Prostate gland (tissue), 2 donors: ENCODE measurements at regions not wholly inside any gene's neighbourhood (a gene's known extent, or its start where the extent isn't known, plus 50 kb on each side); places are given as distances from the start of the nearest gene placed in this dataset.

Experiments used
- DNase-seq: peaks from one replicate; pipeline ENCODE4 v3.0.0-alpha.2; 2019; ENCODE audit warnings: low spot score
- H3K27ac ChIP-seq, 2 donors: fragments of 200-600 bp; sonication (generic); 2 replicates each; pipeline ENCODE4 v1.5.1; 2017 to 2019
- H3K27me3 ChIP-seq: fragments of 200-600 bp; sonication (generic); replicated peaks from 2 replicates; pipeline ENCODE4 v1.5.1; 2019; ENCODE audit not compliant: insufficient read depth
- H3K36me3 ChIP-seq, 2 donors: fragments of 200-600 bp; sonication (generic); 1 replicate in 1 of 2; 2 replicates in 1 of 2; pipeline versions ENCODE4 v1.5.1 to v1.8.1; 2017 to 2019
- H3K4me1 ChIP-seq: fragments of 200-600 bp; sonication (generic); replicated peaks from 2 replicates; pipeline ENCODE4 v1.5.1; 2019
- H3K4me3 ChIP-seq, 2 donors: fragments of 200-600 bp; sonication (generic); 2 replicates each; pipeline ENCODE4 v1.5.1; 2017 to 2019
- H3K9me3 ChIP-seq: fragments of 200-600 bp; sonication (generic); 2 replicates; pipeline ENCODE4 v1.5.1; 2017
- CTCF ChIP-seq, 4 experiments: fragments of 200-600 bp in 2 of 4; fragments of 450-650 bp in 2 of 4; sonication (generic) in 2 of 4; IDR thresholded peaks; 1 replicate in 3 of 4; 2 replicates in 1 of 4; pipeline ENCODE4 v1.5.1; 2016 to 2019; ENCODE audit warnings: antibody characterized with exemption in 4 of 4, mild to moderate bottlenecking in 2 of 4, moderate library complexity in 2 of 4
- POLR2A ChIP-seq: fragments of 450-650 bp; IDR thresholded peaks from one replicate; pipeline ENCODE4 v1.6.1; 2016; ENCODE audit warnings: antibody characterized with exemption, mild to moderate bottlenecking
- POLR2AphosphoS5 ChIP-seq: sonication (generic); formaldehyde crosslinking; IDR thresholded peaks from one replicate; pipeline ENCODE4 v1.6.1; 2017; ENCODE audit warnings: antibody characterized with exemption
- WGBS: methylation state at CpG from one replicate; pipeline ENCODE4 v1.1.5; 2018; 5-methylcytosine and 5-hydroxymethylcytosine counted together
- intact Hi-C: fragments of 100-400 bp; cut with DNase I; formaldehyde crosslinking; loops from one replicate; pipeline ENCODE4 v1.14.2; 2022

- H3K27ac ChIP-seq: no peak overlapping the region
- no peak for DNase-seq
- no peaks in the 10 kb centered on the region for H3K36me3 ChIP-seq
- no peaks in the 10 kb centered on the region for H3K27me3 ChIP-seq
- H3K9me3 ChIP-seq: no peaks in the 10 kb centered on the region
- TF ChIP-seq CTCF (IDR thresholded peaks at IDR 0.05): no peak
- TF ChIP-seq POLR2AphosphoS5: no peak
- no peak for TF ChIP-seq POLR2A
- no peak overlapping the region for H3K4me3 ChIP-seq
- peaks cover under 1% of the 10 kb centered on the region for H3K4me1 ChIP-seq
- intact Hi-C loops: no loop called here
- 85% methylated on average over 3 of the region's 3 CpGs for WGBS
These were observed 68.2 kb upstream of the TNFAIP3 start for GRCh38 chr6:137798846-137799245.

GRCh38 chr6:137799950-137800568 lies 67.0 kb upstream of the TNFAIP3 start:
- H3K9me3 ChIP-seq: no peaks in the 10 kb centered on the region
- intact Hi-C loops: loop anchor here (5.0 kb wide), 1 partner anchor 67 kb away; the partner anchor contains the start of gene TNFAIP3
- TF ChIP-seq POLR2AphosphoS5: peak; percentile 15
- peak in 3 of 4 experiments; percentile 36 to 54 (median 49) for TF ChIP-seq CTCF (IDR thresholded peaks at IDR 0.05)
- no peak for TF ChIP-seq POLR2A
- whole genome bisulfite sequencing: 95% methylated on average over 3 of the region's 3 CpGs
- DNase-seq: peak; percentile 57
- H3K36me3 ChIP-seq: no peaks in the 10 kb centered on the region
- H3K4me3 ChIP-seq: no peak overlapping the region
- H3K4me1 ChIP-seq: peaks cover 2% of the 10 kb centered on the region
- no peaks in the 10 kb centered on the region for H3K27me3 ChIP-seq
- H3K27ac ChIP-seq: no peak overlapping the region

GRCh38 chr6:137800762-137801161 lies 66.3 kb upstream of the TNFAIP3 start:
- H3K9me3 ChIP-seq: no peaks in the 10 kb centered on the region
- H3K36me3 ChIP-seq: no peaks in the 10 kb centered on the region
- TF ChIP-seq POLR2A (no peak), POLR2AphosphoS5 (no peak), CTCF (IDR thresholded peaks at IDR 0.05) (no peak)
- H3K27ac ChIP-seq: no peak overlapping the region
- H3K4me1 ChIP-seq: peaks cover 2% of the 10 kb centered on the region
- intact Hi-C loops: loop anchor here (5.0 kb wide), 1 partner anchor 67 kb away; the partner anchor contains the start of gene TNFAIP3
- no peak overlapping the region for H3K4me3 ChIP-seq
- DNase-seq: no peak
- WGBS: 91% methylated on average over 2 of the region's 2 CpGs
- H3K27me3 ChIP-seq: no peaks in the 10 kb centered on the region

- WGBS: 95% methylated on average over 5 of the region's 5 CpGs
- H3K4me3 ChIP-seq: no peak overlapping the region
- no peak for DNase-seq
- H3K9me3 ChIP-seq: no peaks in the 10 kb centered on the region
- no peak for TF ChIP-seq CTCF (IDR thresholded peaks at IDR 0.05)
- no peak for TF ChIP-seq POLR2A
- TF ChIP-seq POLR2AphosphoS5: no peak
- no peak overlapping the region for H3K27ac ChIP-seq
- H3K36me3 ChIP-seq: no peaks in the 10 kb centered on the region
- intact Hi-C loops: loop anchor here (5.0 kb wide), 1 partner anchor 66 kb away; the partner anchor contains the start of gene TNFAIP3
- H3K4me1 ChIP-seq: peaks cover 2% of the 10 kb centered on the region
- H3K27me3 ChIP-seq: no peaks in the 10 kb centered on the region
These were observed 65.5 kb upstream of the TNFAIP3 start for GRCh38 chr6:137801352-137802114.
